KMS-11 (cell line): ENCODE measurements at regions not wholly inside any gene's neighbourhood (a gene's known extent, or its start where the extent isn't known, plus 50 kb on each side); places are given as distances from the start of the nearest gene placed in this dataset.

Experiments used
- H2AFZ ChIP-seq: fragments of 200-600 bp; sonication (generic); 2 replicates; pipeline ENCODE4 v1.6.1; 2016; ENCODE audit warnings: antibody characterized with exemption, mixed run types, low read depth
- H3K27ac ChIP-seq: fragments of 200-600 bp; sonication (generic); 2 replicates; pipeline ENCODE4 v1.6.1; 2016; ENCODE audit warnings: mild to moderate bottlenecking, mixed run types
- H3K27me3 ChIP-seq: fragments of 200-600 bp; sonication (generic); 2 replicates; pipeline ENCODE4 v1.6.1; 2017; ENCODE audit warnings: mild to moderate bottlenecking, low read depth, mixed run types, moderate library complexity; ENCODE audit not compliant: insufficient read depth
- H3K36me3 ChIP-seq: fragments of 200-600 bp; sonication (generic); 2 replicates; pipeline ENCODE4 v1.6.1; 2017; ENCODE audit warnings: mild to moderate bottlenecking, mixed run types; ENCODE audit not compliant: insufficient read depth
- H3K4me1 ChIP-seq: fragments of 200-600 bp; sonication (generic); 2 replicates; pipeline ENCODE4 v1.6.1; 2016; ENCODE audit warnings: mild to moderate bottlenecking, low read depth, mixed run types; ENCODE audit not compliant: poor library complexity, severe bottlenecking
- H3K4me2 ChIP-seq: fragments of 200-600 bp; sonication (generic); 2 replicates; pipeline ENCODE4 v1.7.0; 2016; ENCODE audit warnings: mild to moderate bottlenecking, mixed run types
- H3K4me3 ChIP-seq: fragments of 200-600 bp; sonication (generic); IDR thresholded peaks from 2 replicates; pipeline ENCODE4 v1.6.1; 2017; ENCODE audit warnings: low read depth, low read length, mixed read lengths; ENCODE audit not compliant: insufficient read depth
- H3K79me2 ChIP-seq: fragments of 200-600 bp; sonication (generic); 2 replicates; pipeline ENCODE4 v1.6.1; 2016; ENCODE audit warnings: low read depth, mixed run types; ENCODE audit not compliant: insufficient read depth
- H3K9ac ChIP-seq: fragments of 200-600 bp; sonication (generic); 2 replicates; pipeline ENCODE4 v1.6.1; 2016; ENCODE audit warnings: mild to moderate bottlenecking, mixed run types
- H4K20me1 ChIP-seq: fragments of 200-600 bp; sonication (generic); 2 replicates; pipeline ENCODE4 v1.6.1; 2016; ENCODE audit warnings: mild to moderate bottlenecking, mixed run types; ENCODE audit not compliant: insufficient read depth
- CTCF ChIP-seq: fragments of 200-600 bp; sonication (generic); conservative IDR thresholded peaks from 2 replicates; pipeline ENCODE4 v1.6.1; 2017; ENCODE audit warnings: low read depth, mild to moderate bottlenecking, antibody characterized with exemption, low read length, moderate library complexity, mixed read lengths

- Histone ChIP-seq H4K20me1 (no peaks in the 10 kb centered on the region), H3K4me2 (no peak overlapping the region), H3K4me3 (no peak overlapping the region), H3K27me3 (no peaks in the 10 kb centered on the region), H3K27ac (no peak overlapping the region), H3K79me2 (no peaks in the 10 kb centered on the region), H3K4me1 (no peaks in the 10 kb centered on the region), H3K9ac (no peak overlapping the region), H3K36me3 (no peaks in the 10 kb centered on the region), H2AFZ (no peak overlapping the region)
- no peak for TF ChIP-seq CTCF
Measured at GRCh38 chr5:164020116-164020515, 514.7 kb downstream of the MAT2B start.

GRCh38 chr5:164027738-164028137, 522.3 kb downstream of the MAT2B start:
- Histone ChIP-seq H3K27me3 (no peaks in the 10 kb centered on the region), H3K9ac (no peak overlapping the region), H3K4me1 (no peaks in the 10 kb centered on the region), H3K4me2 (no peak overlapping the region), H3K36me3 (no peaks in the 10 kb centered on the region), H3K27ac (no peak overlapping the region), H4K20me1 (no peaks in the 10 kb centered on the region), H2AFZ (no peak overlapping the region), H3K4me3 (no peak overlapping the region), H3K79me2 (no peaks in the 10 kb centered on the region)
- no peak for TF ChIP-seq CTCF

GRCh38 chr5:164038128-164038783, 532.8 kb downstream of the MAT2B start:
- Histone ChIP-seq H3K4me1 (peaks cover 23% of the 10 kb centered on the region), H3K36me3 (no peaks in the 10 kb centered on the region), H3K4me3 (no peak overlapping the region), H3K9ac (no peak overlapping the region), H3K27ac (no peak overlapping the region), H3K4me2 (no peak overlapping the region), H2AFZ (no peak overlapping the region), H3K27me3 (no peaks in the 10 kb centered on the region), H4K20me1 (no peaks in the 10 kb centered on the region), H3K79me2 (no peaks in the 10 kb centered on the region)
- TF ChIP-seq CTCF, result no peak

- Histone ChIP-seq H3K27ac (peak overlapping the region; percentile 29), H3K27me3 (no peaks in the 10 kb centered on the region), H2AFZ (no peak overlapping the region), H3K9ac (no peak overlapping the region), H3K36me3 (no peaks in the 10 kb centered on the region), H3K4me2 (peak overlapping the region; percentile 13; the same call in 1 of the 2 replicates), H4K20me1 (no peaks in the 10 kb centered on the region), H3K4me3 (no peak overlapping the region), H3K79me2 (no peaks in the 10 kb centered on the region), H3K4me1 (peaks cover 23% of the 10 kb centered on the region)
- no peak for TF ChIP-seq CTCF
Measured at GRCh38 chr5:164041105-164041504, 535.7 kb downstream of the MAT2B start.
